KMS-11 (cell line): ENCODE measurements at regions not wholly inside any gene's neighbourhood (a gene's known extent, or its start where the extent isn't known, plus 50 kb on each side); places are given as distances from the start of the nearest gene placed in this dataset.

Experiments
- H2AFZ ChIP-seq: fragments of 200-600 bp; sonication (generic); 2 replicates; pipeline ENCODE4 v1.6.1; 2016; ENCODE audit warnings: antibody characterized with exemption, mixed run types, low read depth
- H3K27ac ChIP-seq: fragments of 200-600 bp; sonication (generic); 2 replicates; pipeline ENCODE4 v1.6.1; 2016; ENCODE audit warnings: mild to moderate bottlenecking, mixed run types
- H3K27me3 ChIP-seq: fragments of 200-600 bp; sonication (generic); 2 replicates; pipeline ENCODE4 v1.6.1; 2017; ENCODE audit warnings: mild to moderate bottlenecking, low read depth, mixed run types, moderate library complexity; ENCODE audit not compliant: insufficient read depth
- H3K36me3 ChIP-seq: fragments of 200-600 bp; sonication (generic); 2 replicates; pipeline ENCODE4 v1.6.1; 2017; ENCODE audit warnings: mild to moderate bottlenecking, mixed run types; ENCODE audit not compliant: insufficient read depth
- H3K4me1 ChIP-seq: fragments of 200-600 bp; sonication (generic); 2 replicates; pipeline ENCODE4 v1.6.1; 2016; ENCODE audit warnings: mild to moderate bottlenecking, low read depth, mixed run types; ENCODE audit not compliant: poor library complexity, severe bottlenecking
- H3K4me2 ChIP-seq: fragments of 200-600 bp; sonication (generic); 2 replicates; pipeline ENCODE4 v1.7.0; 2016; ENCODE audit warnings: mild to moderate bottlenecking, mixed run types
- H3K4me3 ChIP-seq: fragments of 200-600 bp; sonication (generic); IDR thresholded peaks from 2 replicates; pipeline ENCODE4 v1.6.1; 2017; ENCODE audit warnings: low read depth, low read length, mixed read lengths; ENCODE audit not compliant: insufficient read depth
- H3K79me2 ChIP-seq: fragments of 200-600 bp; sonication (generic); 2 replicates; pipeline ENCODE4 v1.6.1; 2016; ENCODE audit warnings: low read depth, mixed run types; ENCODE audit not compliant: insufficient read depth
- H3K9ac ChIP-seq: fragments of 200-600 bp; sonication (generic); 2 replicates; pipeline ENCODE4 v1.6.1; 2016; ENCODE audit warnings: mild to moderate bottlenecking, mixed run types
- H4K20me1 ChIP-seq: fragments of 200-600 bp; sonication (generic); 2 replicates; pipeline ENCODE4 v1.6.1; 2016; ENCODE audit warnings: mild to moderate bottlenecking, mixed run types; ENCODE audit not compliant: insufficient read depth
- CTCF ChIP-seq: fragments of 200-600 bp; sonication (generic); conservative IDR thresholded peaks from 2 replicates; pipeline ENCODE4 v1.6.1; 2017; ENCODE audit warnings: low read depth, mild to moderate bottlenecking, antibody characterized with exemption, low read length, moderate library complexity, mixed read lengths

GRCh38 chr13:111636804-111637203 is 316.4 kb downstream of the TEX29 start:
- no peaks in the 10 kb centered on the region for H3K79me2 ChIP-seq

GRCh38 chr13:111637365-111637764 is 316.9 kb downstream of the TEX29 start:
- no peaks in the 10 kb centered on the region for H3K4me1 ChIP-seq
- TF ChIP-seq CTCF, result no peak
- no peaks in the 10 kb centered on the region for H3K79me2 ChIP-seq
- no peak overlapping the region for H2AFZ ChIP-seq
- H4K20me1 ChIP-seq, result no peaks in the 10 kb centered on the region
- H3K9ac ChIP-seq, result no peak overlapping the region
- H3K36me3 ChIP-seq, result no peaks in the 10 kb centered on the region
- H3K4me2 ChIP-seq, result no peak overlapping the region
- H3K4me3 ChIP-seq, result no peak overlapping the region
- no peak overlapping the region for H3K27ac ChIP-seq
- H3K27me3 ChIP-seq, result peaks cover 3% of the 10 kb centered on the region; the same call in 1 of the 2 replicates

More at GRCh38 chr13:111636804-111637203, 316.4 kb downstream of the TEX29 start:
- Histone ChIP-seq H3K4me2 (no peak overlapping the region), H3K27ac (no peak overlapping the region), H3K4me1 (no peaks in the 10 kb centered on the region), H3K4me3 (no peak overlapping the region), H3K36me3 (no peaks in the 10 kb centered on the region), H4K20me1 (no peaks in the 10 kb centered on the region), H3K9ac (no peak overlapping the region), H3K27me3 (peaks cover 3% of the 10 kb centered on the region; the same call in 1 of the 2 replicates), H2AFZ (no peak overlapping the region)
- no peak for TF ChIP-seq CTCF

GRCh38 chr13:111638233-111638632 is 317.8 kb downstream of the TEX29 start:
- no peaks in the 10 kb centered on the region for H3K36me3 ChIP-seq

GRCh38 chr13:111639196-111639705 is 318.8 kb downstream of the TEX29 start:
- TF ChIP-seq CTCF, result no peak
- Histone ChIP-seq H3K79me2 (no peaks in the 10 kb centered on the region), H3K27ac (no peak overlapping the region), H3K27me3 (peaks cover 5% of the 10 kb centered on the region; the same call in 1 of the 2 replicates), H3K9ac (no peak overlapping the region), H2AFZ (no peak overlapping the region), H3K4me2 (no peak overlapping the region), H4K20me1 (no peaks in the 10 kb centered on the region), H3K4me3 (no peak overlapping the region), H3K36me3 (no peaks in the 10 kb centered on the region), H3K4me1 (no peaks in the 10 kb centered on the region)

More at GRCh38 chr13:111638233-111638632, 317.8 kb downstream of the TEX29 start:
- no peaks in the 10 kb centered on the region for H3K79me2 ChIP-seq
- TF ChIP-seq CTCF, result no peak
- no peaks in the 10 kb centered on the region for H3K4me1 ChIP-seq
- H3K9ac ChIP-seq, result no peak overlapping the region
- no peak overlapping the region for H3K27ac ChIP-seq
- no peak overlapping the region for H3K4me3 ChIP-seq
- peaks cover 5% of the 10 kb centered on the region; the same call in 1 of the 2 replicates for H3K27me3 ChIP-seq
- no peaks in the 10 kb centered on the region for H4K20me1 ChIP-seq
- no peak overlapping the region for H2AFZ ChIP-seq
- no peak overlapping the region for H3K4me2 ChIP-seq
